ENCODE measurements at regions not wholly inside any gene's neighbourhood (a gene's known extent, or its start where the extent isn't known, plus 50 kb on each side); places are given as distances from the start of the nearest gene placed in this dataset.

DNA sequence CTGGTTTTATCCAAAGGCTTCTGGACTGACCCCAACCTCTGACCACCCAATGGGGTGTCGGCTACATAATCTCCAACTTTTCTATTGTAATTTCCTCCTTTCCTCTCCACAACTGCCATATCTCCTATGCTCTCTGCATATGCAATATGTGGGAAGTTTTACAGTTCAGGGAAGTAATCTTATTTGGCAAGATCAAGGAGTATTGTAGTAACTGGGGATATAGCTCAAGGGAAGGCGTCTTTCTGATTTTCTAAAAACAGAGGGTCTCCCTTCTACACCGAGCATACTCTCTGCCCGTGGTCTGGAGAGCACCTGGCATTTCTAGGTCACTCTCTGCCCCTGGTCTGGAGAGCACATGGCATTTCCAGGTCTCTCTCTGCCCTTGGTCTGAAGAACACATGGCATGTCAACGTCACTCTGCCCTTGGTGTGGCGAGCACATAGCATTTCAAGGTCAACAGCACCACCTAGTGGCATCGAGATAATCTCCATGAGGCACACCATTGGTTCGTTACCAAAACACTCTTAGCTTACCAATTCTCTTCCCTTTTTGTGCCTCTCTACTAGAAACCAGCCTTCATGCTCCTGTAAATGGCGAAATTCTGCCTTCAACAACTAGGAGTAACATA, 616.4 kb upstream of the NUDT12 start:
- ATAC-seq, result peak; percentile 22; the same call in 1 of the 3 replicates
- TF ChIP-seq ZNF70 (CRISPR knock-in tag; IDR thresholded peaks at IDR 0.05) (no peak), ZFP3 (CRISPR knock-in tag; IDR thresholded peaks at IDR 0.05) (no peak), PPARA (CRISPR knock-in tag; IDR thresholded peaks at IDR 0.05; ENCODE audit: borderline replicate concordance) (no peak), PATZ1 (CRISPR knock-in tag; IDR thresholded peaks at IDR 0.05; ENCODE audit: borderline replicate concordance) (no peak), ESRRG (CRISPR knock-in tag; IDR thresholded peaks at IDR 0.05) (no peak), SNAI2 (CRISPR knock-in tag; IDR thresholded peaks at IDR 0.05) (no peak), ZFP30 (CRISPR knock-in tag; IDR thresholded peaks at IDR 0.05) (no peak), ZNF8 (CRISPR knock-in tag; IDR thresholded peaks at IDR 0.05) (no peak), ZC3H10 (CRISPR knock-in tag; IDR thresholded peaks at IDR 0.05) (no peak), BACH2 (CRISPR knock-in tag; IDR thresholded peaks at IDR 0.05; ENCODE audit: borderline replicate concordance) (no peak), CSDC2 (CRISPR knock-in tag; IDR thresholded peaks at IDR 0.05) (no peak), CSRNP3 (CRISPR knock-in tag; IDR thresholded peaks at IDR 0.05) (no peak), TOX (CRISPR knock-in tag; IDR thresholded peaks at IDR 0.05; ENCODE audit: borderline replicate concordance) (no peak), GLIS3 (CRISPR knock-in tag; IDR thresholded peaks at IDR 0.05) (no peak), RARB (CRISPR knock-in tag; IDR thresholded peaks at IDR 0.05) (no peak), ZNF565 (CRISPR knock-in tag; conservative IDR thresholded peaks at IDR 0.05; ENCODE audit: low read depth) (no peak)
- TF ChIP-seq, protein P1, sequence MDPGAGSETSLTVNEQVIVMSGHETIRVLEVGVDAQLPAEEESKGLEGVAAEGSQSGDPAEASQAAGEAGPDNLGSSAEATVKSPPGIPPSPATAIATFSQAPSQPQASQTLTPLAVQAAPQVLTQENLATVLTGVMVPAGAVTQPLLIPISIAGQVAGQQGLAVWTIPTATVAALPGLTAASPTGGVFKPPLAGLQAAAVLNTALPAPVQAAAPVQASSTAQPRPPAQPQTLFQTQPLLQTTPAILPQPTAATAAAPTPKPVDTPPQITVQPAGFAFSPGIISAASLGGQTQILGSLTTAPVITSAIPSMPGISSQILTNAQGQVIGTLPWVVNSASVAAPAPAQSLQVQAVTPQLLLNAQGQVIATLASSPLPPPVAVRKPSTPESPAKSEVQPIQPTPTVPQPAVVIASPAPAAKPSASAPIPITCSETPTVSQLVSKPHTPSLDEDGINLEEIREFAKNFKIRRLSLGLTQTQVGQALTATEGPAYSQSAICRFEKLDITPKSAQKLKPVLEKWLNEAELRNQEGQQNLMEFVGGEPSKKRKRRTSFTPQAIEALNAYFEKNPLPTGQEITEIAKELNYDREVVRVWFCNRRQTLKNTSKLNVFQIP (CRISPR knock-in tag; IDR thresholded peaks at IDR 0.05; ENCODE audit: borderline replicate concordance, low read depth), result no peak
- TF ChIP-seq, protein P2, sequence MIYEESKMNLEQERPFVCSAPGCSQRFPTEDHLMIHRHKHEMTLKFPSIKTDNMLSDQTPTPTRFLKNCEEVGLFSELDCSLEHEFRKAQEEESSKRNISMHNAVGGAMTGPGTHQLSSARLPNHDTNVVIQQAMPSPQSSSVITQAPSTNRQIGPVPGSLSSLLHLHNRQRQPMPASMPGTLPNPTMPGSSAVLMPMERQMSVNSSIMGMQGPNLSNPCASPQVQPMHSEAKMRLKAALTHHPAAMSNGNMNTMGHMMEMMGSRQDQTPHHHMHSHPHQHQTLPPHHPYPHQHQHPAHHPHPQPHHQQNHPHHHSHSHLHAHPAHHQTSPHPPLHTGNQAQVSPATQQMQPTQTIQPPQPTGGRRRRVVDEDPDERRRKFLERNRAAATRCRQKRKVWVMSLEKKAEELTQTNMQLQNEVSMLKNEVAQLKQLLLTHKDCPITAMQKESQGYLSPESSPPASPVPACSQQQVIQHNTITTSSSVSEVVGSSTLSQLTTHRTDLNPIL (CRISPR knock-in tag; IDR thresholded peaks at IDR 0.05; ENCODE audit: low read depth), result no peak

GRCh38 chr5:104178066-104178465, 615.5 kb upstream of the NUDT12 start:
- ATAC-seq, result no peak
- TF ChIP-seq ZNF565 (CRISPR knock-in tag; conservative IDR thresholded peaks at IDR 0.05; ENCODE audit: low read depth) (no peak), CSDC2 (CRISPR knock-in tag; IDR thresholded peaks at IDR 0.05) (no peak), ZFP3 (CRISPR knock-in tag; IDR thresholded peaks at IDR 0.05) (no peak), BACH2 (CRISPR knock-in tag; IDR thresholded peaks at IDR 0.05; ENCODE audit: borderline replicate concordance) (no peak)
- TF ChIP-seq, protein P1 (CRISPR knock-in tag; IDR thresholded peaks at IDR 0.05; ENCODE audit: borderline replicate concordance, low read depth), result no peak

GRCh38 chr5:104177651-104178050, 615.1 kb upstream of the NUDT12 start:
- no peak for ATAC-seq
- no peak for TF ChIP-seq BACH2 (CRISPR knock-in tag; IDR thresholded peaks at IDR 0.05; ENCODE audit: borderline replicate concordance)
- TF ChIP-seq CSDC2 (CRISPR knock-in tag; IDR thresholded peaks at IDR 0.05), result no peak
- no peak for TF ChIP-seq PPARA (CRISPR knock-in tag; IDR thresholded peaks at IDR 0.05; ENCODE audit: borderline replicate concordance)
- TF ChIP-seq GLIS3 (CRISPR knock-in tag; IDR thresholded peaks at IDR 0.05), result no peak
- TF ChIP-seq OSR1 (CRISPR knock-in tag; IDR thresholded peaks at IDR 0.05), result no peak
- TF ChIP-seq ZFP3 (CRISPR knock-in tag; IDR thresholded peaks at IDR 0.05), result no peak
- TF ChIP-seq, protein P2 (CRISPR knock-in tag; IDR thresholded peaks at IDR 0.05; ENCODE audit: low read depth), result no peak
- no peak for TF ChIP-seq CSRNP3 (CRISPR knock-in tag; IDR thresholded peaks at IDR 0.05)
- TF ChIP-seq, protein P1 (CRISPR knock-in tag; IDR thresholded peaks at IDR 0.05; ENCODE audit: borderline replicate concordance, low read depth), result no peak
- no peak for TF ChIP-seq ZFP30 (CRISPR knock-in tag; IDR thresholded peaks at IDR 0.05)
- no peak for TF ChIP-seq TCF4 (CRISPR knock-in tag; IDR thresholded peaks at IDR 0.05; ENCODE audit: borderline replicate concordance)
- no peak for TF ChIP-seq ESRRG (CRISPR knock-in tag; IDR thresholded peaks at IDR 0.05)
- no peak for TF ChIP-seq SNAI2 (CRISPR knock-in tag; IDR thresholded peaks at IDR 0.05)
- no peak for TF ChIP-seq TOX (CRISPR knock-in tag; IDR thresholded peaks at IDR 0.05; ENCODE audit: borderline replicate concordance)
